Erythroblast (primary cell): ENCODE measurements at regions not wholly inside any gene's neighbourhood (a gene's known extent, or its start where the extent isn't known, plus 50 kb on each side); places are given as distances from the start of the nearest gene placed in this dataset.

Experiments
- GATA1 ChIP-seq: IDR thresholded peaks from 2 replicates; pipeline ENCODE4 v1.6.1; 2011; ENCODE audit warnings: low read depth, mild to moderate bottlenecking, control low read depth, low read length, moderate library complexity
- POLR2A ChIP-seq: IDR thresholded peaks from 2 replicates; pipeline ENCODE4 v1.6.1; 2011; ENCODE audit warnings: mild to moderate bottlenecking, low read length

DNA sequence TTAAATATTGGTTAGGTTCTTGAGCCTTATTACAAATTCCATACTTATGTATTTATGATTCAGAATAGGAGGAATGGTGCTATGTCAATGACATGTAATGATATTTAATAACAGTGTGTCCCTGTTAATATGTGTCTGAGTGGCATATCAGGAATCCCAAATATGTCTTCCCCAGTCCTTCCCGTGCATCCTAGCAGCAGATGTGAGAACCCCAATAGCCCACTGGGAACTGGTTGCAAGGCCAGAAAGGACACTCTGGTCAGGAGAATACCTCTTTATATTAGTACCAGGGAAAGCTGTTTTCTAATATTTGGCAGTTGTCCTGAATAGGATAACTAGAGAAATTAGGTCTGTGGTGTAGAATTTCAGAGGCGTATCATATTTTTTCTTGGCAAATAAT, 159.1 kb upstream of the PDE7B start:
- no peak for TF ChIP-seq POLR2A
- no peak for TF ChIP-seq GATA1
